DMS53 treated with DMSO at 0.1 percent for 48 hours (cell line): ENCODE measurements at regions not wholly inside any gene's neighbourhood (a gene's known extent, or its start where the extent isn't known, plus 50 kb on each side); places are given as distances from the start of the nearest gene placed in this dataset.
"Not testable (repeated sequence)": the region's sequence is repeated elsewhere in the genome, so short reads cannot be mapped to it uniquely, and the experiment has no call there.

Source experiments
- DNase-seq: peaks from one replicate; lab custom pipeline; 2025; ENCODE audit not compliant: unreplicated experiment; lab: John Stamatoyannopoulos, UW

- no peak for DNase-seq
Observed at GRCh38 chr4:11687727-11688126, 259.0 kb upstream of the HS3ST1 start.

DNA sequence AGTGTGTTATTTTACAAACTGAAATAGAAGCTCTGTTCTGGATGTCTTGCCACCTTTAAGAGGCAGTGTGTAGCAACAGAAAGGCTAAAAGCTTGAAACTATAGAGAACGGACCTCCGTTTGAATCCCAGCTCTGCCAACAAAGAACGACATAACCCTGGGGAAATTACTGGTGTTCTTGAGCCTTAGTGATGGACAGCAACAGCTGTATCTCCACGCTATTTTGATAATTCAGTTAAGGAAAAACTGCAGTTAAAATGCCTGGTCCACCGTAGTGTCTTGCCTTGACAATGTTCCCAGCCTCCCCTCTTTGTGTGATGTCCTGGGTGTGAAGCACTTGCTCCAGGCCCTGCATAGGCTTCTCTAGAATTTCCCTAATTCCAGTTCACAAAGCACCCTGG, 256.8 kb upstream of the HS3ST1 start:
- no peak for DNase-seq

- DNase-seq: no peak
Observed at GRCh38 chr4:11675051-11675800, 246.5 kb upstream of the HS3ST1 start.

- DNase-seq: peak; percentile 13
Observed at GRCh38 chr4:11670304-11670703, 241.6 kb upstream of the HS3ST1 start.

GRCh38 chr4:11669156-11669555, 240.5 kb upstream of the HS3ST1 start:
- no peak for DNase-seq

GRCh38 chr4:11663114-11663513, 234.4 kb upstream of the HS3ST1 start:
- no peak for DNase-seq

DNA sequence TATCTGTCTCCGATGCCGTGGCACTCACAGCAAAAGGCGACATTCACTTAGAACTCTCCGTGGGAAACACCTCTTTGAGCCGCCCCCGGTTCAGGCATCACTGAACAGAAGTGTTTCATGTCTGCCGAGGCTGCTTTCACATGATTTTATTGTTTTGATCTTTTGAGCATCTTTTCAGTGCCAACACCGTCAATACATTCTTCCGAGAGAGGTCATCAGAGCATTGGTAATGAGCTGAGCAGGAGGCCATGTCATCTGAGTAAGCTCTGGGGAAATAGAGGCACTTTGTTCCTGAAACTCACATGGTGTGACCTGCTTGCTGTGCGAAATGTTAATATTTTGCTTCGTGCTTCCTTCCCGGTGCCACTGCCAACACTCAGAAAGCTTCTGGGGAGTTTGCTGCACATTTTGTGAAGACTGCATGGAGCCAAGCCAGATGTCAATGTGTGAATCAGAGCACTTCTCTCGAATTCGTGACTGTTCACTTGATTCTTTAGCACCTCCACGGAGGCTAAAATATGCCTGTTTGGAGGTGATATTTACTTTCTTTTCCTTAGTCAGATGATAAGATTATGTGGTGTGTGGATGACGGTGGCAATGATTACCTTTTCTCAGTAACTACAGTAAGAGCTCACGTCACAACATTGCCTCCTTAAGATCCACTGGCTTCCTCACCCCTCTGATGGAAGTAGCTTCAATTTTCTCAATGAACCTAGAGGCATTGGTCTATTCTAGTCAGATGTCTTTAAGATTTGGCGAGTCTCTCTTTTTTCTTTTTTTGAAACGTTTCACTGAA, 222.3 kb upstream of the HS3ST1 start:
- DNase-seq: no peak

GRCh38 chr4:11647433-11647832, 218.7 kb upstream of the HS3ST1 start:
- DNase-seq: no peak

GRCh38 chr4:11643081-11643480, 214.4 kb upstream of the HS3ST1 start:
- DNase-seq: not testable (repeated sequence)

DNA sequence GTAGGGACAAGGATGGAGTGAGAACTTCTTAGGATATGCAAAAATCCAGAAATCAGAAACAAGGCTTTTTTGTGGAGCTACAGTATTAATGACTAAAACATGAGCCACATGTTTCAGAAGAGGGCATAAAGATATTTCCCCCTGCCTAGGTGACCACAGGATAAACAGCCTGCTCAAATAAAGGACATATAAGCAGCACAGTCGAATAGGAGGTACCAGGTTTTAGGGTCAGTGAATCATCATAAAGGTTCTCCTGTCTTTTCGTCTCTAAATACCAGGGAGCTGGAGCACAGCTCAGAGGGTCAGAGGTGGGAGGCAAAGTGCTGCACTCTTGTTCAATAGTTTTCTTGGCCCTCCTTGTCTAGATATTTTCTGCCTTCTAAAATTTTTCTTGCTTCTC, 211.9 kb upstream of the HS3ST1 start:
- no peak for DNase-seq

DNA sequence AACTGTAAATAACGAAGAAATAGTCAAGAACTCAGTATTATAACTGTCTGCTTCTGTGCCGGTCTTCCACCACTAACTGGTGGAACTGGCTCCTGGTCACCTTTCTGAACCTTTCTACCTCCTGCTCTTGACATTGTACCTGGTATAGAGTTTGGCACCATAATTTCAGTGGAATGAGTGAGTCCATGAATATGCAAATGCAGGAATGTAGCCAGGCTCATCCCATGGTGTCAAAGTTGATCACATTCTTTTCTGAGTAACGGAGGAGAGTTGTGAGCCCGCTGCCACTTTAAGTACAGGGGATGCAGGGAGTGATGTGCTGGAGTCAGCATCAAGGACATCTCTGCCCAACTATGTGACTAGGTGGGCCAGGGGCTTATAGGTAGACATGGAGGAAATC, 207.9 kb upstream of the HS3ST1 start:
- no peak for DNase-seq

GRCh38 chr4:11636031-11636430, 207.3 kb upstream of the HS3ST1 start:
- DNase-seq: no peak

DNA sequence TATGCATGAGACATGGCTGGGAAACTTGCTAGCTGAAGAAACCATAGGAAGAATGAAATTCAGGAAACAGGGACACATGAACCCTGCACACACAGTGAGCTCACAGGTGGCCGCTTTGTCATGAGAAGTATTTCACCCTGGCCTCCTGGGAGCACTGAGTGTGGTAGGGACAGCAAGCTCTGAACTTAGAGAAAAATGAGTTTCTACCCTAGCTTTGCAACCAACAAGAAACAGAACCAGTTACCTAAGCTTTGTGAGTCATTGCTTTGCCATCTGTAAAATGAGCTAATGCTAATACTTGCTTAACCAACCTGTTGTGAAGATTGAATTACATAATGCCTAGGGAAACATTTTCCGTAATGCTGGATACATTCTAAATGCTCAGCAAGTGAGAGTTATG, 206.6 kb upstream of the HS3ST1 start:
- peak; percentile 94 for DNase-seq

DNA sequence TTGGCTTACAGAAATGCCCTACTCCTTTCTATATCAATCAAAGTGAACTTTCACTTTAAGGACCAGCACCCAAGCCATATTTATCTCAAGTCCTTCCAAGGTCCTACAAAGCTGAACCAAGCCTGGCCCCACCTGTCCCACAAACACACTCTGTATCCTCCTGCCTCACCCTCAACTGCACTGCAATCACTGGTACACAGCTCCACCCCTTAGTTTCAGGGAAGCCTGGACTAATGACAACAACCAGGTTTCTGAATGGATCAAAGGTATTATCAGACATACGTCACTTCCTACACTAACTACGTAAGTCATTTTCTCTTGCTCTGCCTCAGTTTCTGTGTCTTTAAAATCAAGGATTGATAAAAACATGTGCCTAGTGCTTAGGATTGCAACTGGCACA, 205.6 kb upstream of the HS3ST1 start:
- no peak for DNase-seq

DNA sequence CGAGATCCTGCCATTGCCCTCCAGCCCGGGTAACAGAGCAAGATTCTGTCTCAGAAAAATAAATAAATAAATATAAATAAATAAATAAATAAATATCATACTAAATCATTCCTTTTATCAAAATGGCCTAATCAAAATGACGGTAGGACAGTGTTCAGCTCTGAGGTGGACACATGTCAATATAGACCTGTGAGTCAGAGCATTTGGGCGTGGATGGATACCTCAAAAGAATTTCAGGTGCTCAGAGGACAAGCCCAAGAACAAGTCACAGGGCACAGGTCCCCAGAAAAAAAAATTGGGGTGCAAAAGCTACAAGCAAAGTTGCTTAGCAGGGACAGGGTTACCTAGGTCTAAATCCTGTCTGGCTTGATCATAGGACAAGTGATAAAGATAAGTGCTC, 204.7 kb upstream of the HS3ST1 start:
- no peak for DNase-seq

GRCh38 chr4:11632483-11632882, 203.8 kb upstream of the HS3ST1 start:
- DNase-seq: peak; percentile 82

- peak; percentile 98 for DNase-seq
Observed at GRCh38 chr4:11632025-11632424, 203.3 kb upstream of the HS3ST1 start.

DNA sequence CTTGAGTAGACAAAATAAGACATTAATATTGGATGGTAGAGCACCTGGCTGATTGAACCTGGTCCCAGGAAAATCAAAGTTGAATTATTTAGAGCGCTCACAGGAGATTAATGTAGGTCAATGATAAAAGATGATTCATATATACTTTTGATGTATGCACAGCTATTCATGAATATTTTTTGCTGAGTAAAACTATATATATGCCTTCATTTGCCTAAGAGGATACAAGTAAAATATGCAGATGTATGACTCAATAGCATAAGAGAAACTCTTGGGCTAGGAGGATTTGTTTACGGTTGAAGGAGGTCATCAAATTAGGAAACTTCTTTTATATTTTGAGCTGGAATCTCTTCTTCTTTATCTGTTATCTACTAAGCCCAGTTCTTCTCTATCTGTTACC, 202.7 kb upstream of the HS3ST1 start:
- no peak for DNase-seq

- DNase-seq: no peak
Observed at GRCh38 chr4:11628093-11628725, 199.5 kb upstream of the HS3ST1 start.

- DNase-seq: no peak
Observed at GRCh38 chr4:11626066-11626465, 197.4 kb upstream of the HS3ST1 start.

- no peak for DNase-seq
Observed at GRCh38 chr4:11625211-11625610, 196.5 kb upstream of the HS3ST1 start.

DNA sequence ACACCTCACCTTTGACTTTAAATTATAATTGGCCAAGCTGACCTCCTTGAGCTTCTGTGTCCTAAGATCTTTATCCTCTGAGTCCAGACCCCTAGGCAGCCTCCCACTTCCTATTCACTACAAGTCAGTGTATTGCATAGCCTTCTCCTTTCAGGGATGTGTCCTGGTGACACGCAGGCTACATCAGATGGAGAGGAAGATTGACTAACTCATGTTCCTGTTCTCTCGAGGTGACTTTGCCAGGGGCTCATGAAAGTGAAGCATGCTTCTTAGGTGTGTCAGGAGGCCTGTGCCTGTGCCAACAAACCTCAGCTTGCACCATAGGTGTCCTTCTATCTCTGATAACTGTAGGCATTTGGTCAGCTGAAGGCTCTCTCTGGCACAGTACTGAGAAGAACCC, 195.7 kb upstream of the HS3ST1 start:
- no peak for DNase-seq
